Stimulated activated CD4-positive, alpha-beta T cell treated with anti-CD3 and anti-CD28 coated beads, Interleukin-4, amount 100 ng/mL, for 24 hours (primary cell): ENCODE measurements at regions not wholly inside any gene's neighbourhood (a gene's known extent, or its start where the extent isn't known, plus 50 kb on each side); places are given as distances from the start of the nearest gene placed in this dataset.
"Not testable (repeated sequence)": the region's sequence is repeated elsewhere in the genome, so short reads cannot be mapped to it uniquely, and the experiment has no call there.

ENCODE experiments used
- DNase-seq: peaks from one replicate; pipeline ENCODE4 v3.0.0-alpha.2; 2020

GRCh38 chr16:79844603-79845002, 244.1 kb upstream of the MAF start:
- DNase-seq, result no peak

DNA sequence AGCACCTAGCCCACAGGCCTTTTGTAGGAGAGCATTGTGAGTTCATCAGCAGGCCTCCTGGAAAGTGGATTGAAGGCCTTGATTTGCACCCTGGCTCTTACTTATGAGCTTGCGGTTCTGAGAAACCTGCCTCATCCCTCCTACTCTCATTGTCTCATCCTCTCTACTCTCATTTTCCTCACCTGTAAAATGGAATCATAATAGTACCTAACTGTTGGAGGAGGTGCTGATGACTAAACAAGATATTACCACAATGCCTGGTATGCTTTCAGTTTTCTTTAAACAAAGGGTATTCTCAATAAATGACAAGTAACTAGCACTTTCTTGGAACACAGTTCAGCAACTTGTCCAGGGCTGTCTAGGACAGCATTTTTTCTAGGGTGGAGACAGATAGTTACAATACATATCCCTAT, 243.1 kb upstream of the MAF start:
- DNase-seq, result peak; percentile 28

DNA sequence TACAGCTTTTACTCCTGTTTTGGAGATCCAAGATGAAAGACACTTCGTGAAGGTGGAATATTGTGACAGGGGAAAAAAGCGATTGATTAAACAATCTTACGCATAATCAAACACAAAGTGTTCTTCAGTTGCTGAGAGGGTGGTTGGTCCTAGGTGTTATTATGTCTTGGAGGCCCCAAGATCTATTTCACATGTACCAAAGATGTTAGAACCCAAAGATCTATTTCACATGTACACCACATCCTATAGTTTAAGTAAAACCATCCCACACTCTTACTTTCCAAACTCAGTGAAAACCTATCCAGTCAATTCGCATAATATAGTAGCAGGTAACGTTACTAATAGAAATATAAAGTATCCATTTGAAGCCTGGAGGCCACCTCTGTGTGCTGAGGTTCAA, 242.6 kb upstream of the MAF start:
- no peak for DNase-seq

DNA sequence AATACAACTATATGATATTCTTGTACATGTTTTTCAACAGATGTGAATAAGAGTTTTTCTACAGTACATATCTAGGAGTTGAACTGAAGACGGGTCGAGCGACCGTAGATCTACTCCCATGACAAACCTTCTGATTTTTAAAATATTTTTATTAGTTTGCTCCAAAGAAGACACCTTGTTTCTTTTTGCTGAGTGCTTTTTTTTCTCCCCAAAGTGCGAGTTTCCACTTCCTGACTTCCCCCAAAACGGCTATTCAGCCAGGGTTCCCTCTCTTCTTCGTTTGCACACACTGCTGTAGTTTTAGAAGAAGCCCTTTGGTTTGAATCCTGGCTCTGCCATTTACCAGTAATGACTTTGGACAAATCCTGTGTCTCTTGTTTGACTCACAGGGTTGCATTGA, 241.7 kb upstream of the MAF start:
- no peak for DNase-seq

DNA sequence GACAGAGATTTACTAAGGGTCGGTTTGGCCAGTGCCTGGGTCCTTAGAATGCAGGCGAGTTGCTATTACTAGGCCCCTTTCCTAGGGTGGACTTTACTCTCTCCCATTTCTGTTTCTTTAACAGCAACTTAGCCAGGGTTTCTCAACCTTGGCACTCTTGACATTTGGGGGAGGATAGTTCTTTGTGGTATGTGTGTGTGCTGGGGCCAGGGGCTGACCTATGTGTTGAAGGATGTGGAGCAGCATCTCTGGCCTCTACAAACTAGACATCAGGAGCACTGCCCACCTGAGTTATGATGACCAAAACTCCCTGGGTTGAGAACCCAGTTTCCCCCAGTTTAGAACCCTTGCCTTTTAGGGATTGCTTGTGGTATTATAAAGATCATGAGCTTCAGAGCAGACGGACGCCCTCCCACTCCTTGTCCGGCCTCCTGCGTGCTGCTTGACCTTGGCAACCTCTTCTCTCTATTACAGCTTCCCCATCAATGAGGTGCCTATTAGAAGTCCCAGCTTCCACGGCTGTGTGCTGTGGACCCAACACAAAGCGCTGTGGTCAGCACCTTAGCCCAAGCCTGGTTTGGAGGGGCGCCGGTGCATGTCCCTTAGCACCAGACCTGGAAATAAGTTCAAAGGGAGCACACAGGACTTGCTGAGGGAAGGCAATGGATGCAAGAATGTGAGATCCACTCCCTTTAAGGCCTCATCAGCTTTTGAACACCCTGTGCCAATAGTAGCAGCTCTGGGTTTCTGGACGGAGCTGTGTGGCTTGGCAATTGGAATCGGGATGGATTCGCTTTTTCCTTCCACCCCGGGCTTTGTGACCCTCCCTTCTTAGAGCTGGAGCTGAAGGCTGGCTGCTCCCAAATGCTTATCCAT, 239.2 kb upstream of the MAF start:
- DNase-seq, result no peak

DNA sequence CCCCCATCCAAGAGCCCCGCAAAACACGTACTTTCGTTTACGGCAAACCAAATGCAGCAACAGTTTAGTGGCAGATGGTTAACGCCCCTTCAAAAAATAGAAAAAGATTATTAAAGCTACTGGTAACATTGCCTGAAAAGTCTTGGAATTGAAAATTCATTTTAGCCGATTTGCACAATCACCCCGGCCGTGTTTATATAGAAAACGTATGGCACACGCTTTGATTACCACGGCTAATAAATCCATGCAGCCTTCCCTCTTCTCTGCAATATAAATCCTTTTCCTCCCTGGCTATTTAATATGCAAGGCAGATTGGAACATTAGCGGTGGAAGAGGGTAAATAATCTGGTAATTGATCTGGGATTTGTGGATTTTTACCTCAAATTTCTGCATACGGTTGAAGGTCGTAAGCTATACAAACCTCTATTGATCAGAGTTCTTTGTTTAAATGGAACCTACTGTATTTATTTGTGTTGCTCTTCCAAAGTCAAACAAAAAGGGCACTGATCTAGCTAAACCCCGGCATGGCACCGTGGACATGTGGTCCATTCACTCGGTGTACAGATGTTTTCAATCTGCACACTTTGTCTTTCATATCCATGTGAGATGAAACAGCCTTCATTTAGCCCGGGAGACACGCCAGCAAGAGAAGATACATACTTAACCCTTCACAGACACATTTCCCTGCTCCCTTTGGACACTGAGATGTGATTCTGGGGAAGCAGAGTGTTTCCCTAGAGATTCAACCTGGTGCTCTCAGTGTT, 238.1 kb upstream of the MAF start:
- DNase-seq, result no peak

- no peak for DNase-seq
Observed at GRCh38 chr16:79836144-79836543, 235.6 kb upstream of the MAF start.

DNA sequence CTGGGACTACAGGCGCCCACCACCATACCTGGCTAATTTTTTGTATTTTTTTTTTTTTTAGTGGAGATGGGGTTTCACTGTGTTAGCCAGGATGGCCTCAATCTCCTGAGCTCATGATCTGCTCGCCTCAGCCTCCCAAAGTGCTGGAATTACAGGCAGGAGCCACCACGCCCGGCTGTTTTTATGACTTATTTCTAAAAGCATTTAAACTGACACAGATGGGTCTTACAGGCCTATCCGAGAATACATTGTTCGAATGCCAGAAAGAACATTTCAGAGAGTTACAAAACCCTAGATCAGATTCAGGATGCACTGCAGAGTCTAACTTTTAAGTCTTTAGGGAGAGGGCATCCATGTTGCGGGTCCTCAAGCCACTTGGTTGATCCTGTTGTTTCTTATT, 234.7 kb upstream of the MAF start:
- DNase-seq, result no peak

DNA sequence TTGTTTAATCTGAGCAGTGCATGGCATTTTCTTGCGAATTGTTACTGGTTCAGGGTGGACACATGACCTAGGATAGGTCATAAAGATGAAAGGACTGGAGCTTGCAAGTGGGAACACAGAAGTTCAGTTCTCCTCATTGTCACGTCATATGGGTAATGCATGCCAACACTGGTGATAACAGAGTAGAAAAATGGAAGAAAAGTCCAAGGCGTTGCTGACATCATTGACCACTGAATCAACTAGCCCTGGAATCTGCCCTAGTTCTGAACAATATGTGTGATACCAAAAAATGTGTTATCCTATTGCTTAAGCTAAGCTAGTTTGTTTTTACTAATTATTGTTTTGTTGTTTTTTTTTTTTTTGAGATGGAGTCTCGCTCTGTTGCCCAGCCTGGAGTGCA, 234.2 kb upstream of the MAF start:
- DNase-seq, result no peak

DNA sequence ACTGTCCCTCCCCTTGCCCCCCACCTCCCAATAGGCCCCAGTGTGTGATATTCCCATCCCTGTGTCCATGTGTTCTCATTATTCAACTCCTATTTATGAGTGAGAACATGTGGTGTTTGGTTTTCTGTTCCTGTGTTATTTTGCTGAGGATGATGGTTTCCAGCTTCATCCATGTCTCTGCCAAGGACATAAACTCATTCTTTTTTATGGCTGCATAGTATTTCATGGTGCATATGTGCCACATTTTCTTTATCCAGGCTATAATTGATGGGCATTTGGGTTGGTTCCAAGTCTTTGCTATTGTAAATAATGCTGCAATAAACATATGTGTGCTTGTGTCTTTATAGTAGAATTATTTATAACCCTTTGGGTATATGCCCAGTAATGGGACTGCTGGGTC, 233.5 kb upstream of the MAF start:
- not testable (repeated sequence) for DNase-seq

DNA sequence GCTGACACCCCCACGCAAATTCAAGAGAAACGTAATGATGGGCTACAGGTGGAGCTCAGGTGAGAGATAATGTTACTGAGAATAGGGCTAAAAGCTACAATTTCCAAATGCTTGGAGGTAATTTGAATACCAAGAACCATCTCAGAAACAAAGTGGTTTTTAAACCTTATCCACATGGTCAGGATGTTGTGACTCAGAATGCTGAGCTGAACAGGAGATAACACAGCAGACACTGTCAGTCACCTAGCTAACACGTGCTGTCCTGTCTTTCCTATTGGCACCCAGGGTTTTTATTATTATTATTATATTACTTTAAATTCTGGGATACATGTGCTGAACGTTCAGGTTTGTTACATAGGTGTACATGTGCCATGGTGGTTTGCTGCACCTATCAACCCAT, 233.0 kb upstream of the MAF start:
- no peak for DNase-seq

GRCh38 chr16:79826732-79827475, 226.4 kb upstream of the MAF start:
- no peak for DNase-seq

GRCh38 chr16:79825002-79825401, 224.5 kb upstream of the MAF start:
- DNase-seq, result no peak

DNA sequence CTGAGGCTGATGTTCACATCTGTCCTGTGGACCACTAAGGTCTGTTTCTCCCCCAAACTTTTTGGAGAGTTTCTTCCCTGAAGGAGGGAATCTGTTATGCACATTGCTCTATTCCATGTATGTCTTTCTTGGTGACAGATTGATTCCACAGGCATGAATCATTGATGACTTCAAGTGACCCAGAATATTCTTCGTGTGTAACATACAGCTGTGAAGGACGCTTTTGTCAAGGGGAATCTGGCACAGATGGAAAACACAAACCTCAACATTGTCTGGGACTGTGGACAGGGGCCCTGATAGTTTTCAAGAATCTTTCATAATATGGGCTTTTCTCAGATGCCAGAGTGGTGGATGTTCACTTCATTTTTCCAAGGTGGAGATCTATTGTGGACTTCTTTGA, 223.1 kb upstream of the MAF start:
- DNase-seq, result no peak

DNA sequence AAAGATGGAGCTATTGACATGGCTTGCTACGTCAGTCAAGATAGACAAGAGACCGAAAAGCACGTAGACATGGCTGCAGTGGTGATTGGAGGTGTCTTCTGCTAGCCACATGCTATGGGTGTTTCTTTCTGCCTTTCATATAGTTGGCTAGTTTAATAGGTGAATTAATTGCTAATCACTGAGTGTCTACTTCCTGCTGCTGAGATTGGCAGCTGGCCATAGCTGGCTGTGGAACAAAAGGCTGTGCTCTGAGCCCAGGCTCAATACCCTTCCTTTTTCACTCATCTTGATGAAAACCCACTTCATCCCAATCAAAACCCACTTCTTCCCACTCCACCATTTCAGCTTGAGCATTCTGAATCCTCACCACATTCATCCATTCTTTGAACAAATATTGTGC, 221.4 kb upstream of the MAF start:
- no peak for DNase-seq

DNA sequence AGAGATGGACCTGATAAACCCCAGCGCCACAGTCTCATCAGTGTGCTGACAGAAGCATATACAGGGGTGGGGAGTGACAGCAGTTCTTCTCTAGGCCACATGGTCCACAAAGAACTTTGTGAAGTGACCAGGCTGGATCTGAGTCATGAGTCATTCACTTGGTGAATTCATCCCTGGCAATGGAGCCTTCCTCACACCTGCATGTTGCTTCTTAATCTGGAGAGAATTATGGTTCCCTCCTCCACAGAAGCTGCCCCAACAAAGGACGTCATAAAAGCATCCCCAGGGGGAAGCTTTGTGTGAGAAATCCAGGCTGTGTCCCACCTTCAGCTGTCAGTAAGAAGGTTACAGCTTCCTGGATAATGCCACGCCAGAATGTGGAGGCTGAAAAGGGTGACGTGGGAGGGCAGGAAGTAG, 215.6 kb upstream of the MAF start:
- no peak for DNase-seq

DNA sequence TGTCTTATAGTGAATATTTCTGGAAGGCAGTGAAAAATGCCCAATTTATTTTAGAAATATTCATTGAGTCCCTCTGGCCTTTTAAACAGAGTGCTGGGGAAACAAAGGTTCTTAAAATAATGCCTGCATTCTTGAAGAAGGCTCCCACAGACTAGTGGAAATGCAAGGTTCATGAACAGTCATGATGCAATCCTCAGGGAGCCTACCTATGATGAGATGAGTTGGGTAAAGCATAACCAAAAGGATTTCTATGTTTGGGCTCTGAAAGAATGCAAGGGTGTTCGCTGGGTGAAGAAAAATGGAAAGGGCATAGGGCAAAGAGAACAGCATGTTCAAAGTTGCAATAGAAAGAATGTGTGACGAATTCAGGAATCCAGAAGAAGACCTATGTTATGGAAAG, 214.5 kb upstream of the MAF start:
- no peak for DNase-seq

DNA sequence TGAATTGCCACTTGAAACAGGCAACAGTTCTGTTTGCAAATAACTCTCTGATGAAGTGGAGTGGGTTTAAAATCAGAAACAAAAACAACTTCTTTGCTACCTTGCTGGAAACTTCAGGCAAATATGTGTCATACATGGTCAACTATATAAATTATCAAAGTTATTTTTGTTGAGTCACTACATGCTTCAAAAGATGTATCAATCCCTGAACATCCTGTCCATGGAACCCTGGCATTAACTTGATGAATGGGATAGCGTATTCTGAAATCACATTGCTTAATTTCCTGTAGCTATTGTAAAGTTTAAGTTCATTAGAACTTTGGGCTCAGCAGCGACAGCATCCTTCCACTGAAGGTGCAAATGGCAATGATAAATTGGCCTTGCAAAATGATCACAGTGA, 213.6 kb upstream of the MAF start:
- DNase-seq, result no peak

GRCh38 chr16:79811541-79811940, 211.0 kb upstream of the MAF start:
- DNase-seq, result no peak

DNA sequence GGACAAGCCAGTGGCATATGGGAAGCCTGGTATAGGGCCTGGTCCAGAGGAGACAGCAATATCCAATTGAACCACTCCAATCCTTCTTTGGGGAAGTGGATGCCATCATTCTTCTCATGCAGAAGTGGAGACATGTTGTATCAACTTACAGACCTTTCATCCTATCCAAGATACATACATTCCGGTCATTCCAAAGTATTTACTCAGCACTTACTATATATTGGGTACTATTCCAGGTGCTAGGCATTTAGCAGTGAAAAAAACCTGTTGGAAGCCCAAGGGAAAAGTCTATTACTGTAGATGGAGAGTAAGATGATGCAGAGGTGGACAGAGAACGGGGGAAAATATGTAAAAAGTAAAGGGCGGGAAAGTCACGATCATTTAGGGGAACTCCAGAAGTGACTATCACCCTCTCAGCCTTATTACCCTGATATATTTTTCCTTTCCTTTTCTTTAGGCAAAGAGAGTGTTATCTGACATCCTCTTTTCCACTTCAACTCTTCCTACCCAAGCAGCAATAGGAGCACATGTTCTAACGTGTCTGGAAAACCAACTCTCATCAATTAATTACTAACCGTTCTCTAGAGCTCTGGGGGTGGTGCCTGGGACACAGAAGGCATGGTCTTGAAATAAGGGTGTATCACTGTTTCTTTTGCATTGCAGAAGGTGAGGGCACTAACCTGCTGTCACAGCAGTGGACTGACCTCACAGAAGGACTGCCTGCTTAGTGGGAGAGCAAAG, 210.1 kb upstream of the MAF start:
- no peak for DNase-seq

GRCh38 chr16:79809376-79809775, 208.8 kb upstream of the MAF start:
- no peak for DNase-seq

DNA sequence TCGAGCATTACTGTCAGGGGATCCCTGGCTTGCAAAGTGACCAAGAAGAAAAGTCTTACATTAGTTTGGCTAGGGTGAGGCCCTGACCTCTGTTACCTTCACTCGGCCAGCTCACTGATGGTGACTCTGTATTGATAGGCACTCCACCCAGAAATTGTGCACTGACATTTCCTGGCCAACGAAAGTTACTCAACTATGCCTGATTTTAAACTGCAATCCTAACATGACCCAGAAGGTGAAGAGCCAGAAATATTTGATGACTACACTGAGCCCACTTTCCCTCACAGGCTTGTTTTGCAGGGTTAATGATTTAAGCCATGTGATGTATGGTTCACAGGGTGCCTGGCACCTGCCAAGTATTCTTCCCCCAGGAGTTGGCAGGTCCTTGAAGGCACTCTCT, 208.2 kb upstream of the MAF start:
- no peak for DNase-seq

DNA sequence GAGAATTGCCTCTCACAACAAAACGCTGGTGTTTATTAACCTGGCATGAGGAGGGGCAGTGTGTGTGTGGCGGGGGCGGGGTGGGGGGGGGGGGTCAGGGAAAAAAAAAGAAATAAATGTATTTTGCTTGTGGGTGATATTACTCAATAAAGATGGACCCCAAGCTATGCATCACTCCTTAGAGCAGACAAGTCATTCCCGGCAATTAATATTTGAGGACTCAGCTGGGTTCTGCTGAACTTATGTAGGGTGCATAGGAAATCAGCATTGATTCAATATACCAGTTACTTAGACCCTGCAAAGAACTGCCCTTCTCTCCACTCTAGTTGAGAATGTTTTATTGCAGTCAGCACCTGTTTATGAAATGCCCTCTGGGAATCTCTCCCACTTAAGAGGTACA, 206.2 kb upstream of the MAF start:
- DNase-seq, result no peak
